ENCODE measurements at regions not wholly inside any gene's neighbourhood (a gene's known extent, or its start where the extent isn't known, plus 50 kb on each side); places are given as distances from the start of the nearest gene placed in this dataset.

DNA sequence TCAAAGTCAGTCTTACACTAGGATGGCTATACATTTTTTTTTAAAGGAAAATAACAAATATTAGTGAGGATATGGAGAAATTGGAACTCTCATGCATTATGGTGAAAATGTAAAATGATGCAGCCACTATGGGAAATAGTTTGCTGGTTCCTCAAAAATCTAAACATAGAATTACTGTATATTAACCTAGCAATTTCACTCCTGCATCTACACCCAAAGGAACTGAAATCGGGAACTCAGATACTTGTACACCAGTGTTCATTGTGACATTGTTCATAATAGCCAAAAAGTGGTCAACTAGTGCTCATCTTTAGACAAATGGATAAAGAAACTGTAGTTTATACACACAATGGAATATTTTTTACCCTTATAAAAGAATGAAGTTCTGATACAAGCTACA is 110.7 kb downstream of the UTRN start:
- Histone ChIP-seq H3K9me3 (no peaks in the 10 kb centered on the region), H3K4me3 (no peak overlapping the region), H3K36me3 (no peaks in the 10 kb centered on the region), H3K27ac (no peak overlapping the region), H3K27me3 (no peaks in the 10 kb centered on the region), H3K4me1 (peaks cover 4% of the 10 kb centered on the region)
- TF ChIP-seq POLR2A (IDR thresholded peaks at IDR 0.05) (no peak), POLR2AphosphoS5 (IDR thresholded peaks at IDR 0.05) (no peak), CTCF (IDR thresholded peaks at IDR 0.05) (no peak), EP300 (IDR thresholded peaks at IDR 0.05) (no peak)
- no peak for DNase-seq (ENCODE audit: low spot score in 2 of 2)
- 86% methylated on average over 1 of the region's 1 CpG for WGBS

DNA sequence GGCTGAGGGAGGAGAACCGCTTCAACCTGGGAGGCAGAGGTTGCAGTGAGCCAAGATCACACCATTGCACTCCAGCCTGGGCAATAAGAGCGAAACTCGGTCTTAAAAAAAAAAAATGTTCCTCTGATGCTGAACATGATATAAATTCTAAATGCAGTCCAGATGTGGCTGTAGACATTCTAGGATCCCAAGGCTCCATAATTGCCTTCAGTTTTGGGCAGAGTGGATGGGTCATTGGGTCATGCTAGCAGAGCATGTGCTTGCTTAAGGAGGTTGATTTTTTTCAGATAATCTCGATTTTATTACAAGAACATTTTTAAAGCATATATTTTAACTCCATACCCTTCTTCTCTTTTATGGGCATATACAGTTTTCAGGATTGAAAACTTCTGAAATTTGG is 112.0 kb downstream of the UTRN start:
- no peaks in the 10 kb centered on the region for H3K36me3 ChIP-seq

DNA sequence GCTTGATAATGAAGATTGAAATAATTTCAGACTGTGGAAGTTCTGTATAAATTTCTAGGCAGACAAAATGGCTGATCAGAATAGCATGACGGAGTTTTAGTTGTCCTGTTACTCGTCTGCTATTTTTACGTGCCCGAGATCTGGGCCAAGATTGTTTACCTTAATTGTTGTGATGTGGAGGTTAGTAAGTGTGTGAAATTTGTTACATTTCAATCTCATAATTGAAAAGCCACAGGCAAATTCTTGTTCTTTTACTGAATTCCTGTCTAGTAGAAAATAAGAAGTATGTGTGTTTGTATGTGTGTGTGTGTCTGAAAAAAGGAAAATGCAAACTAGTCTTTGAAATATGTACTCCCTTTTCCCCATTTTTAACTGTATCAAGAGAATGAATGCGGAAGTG is 115.2 kb downstream of the UTRN start:
- Histone ChIP-seq H3K36me3 (no peaks in the 10 kb centered on the region), H3K27ac (no peak overlapping the region), H3K9me3 (no peaks in the 10 kb centered on the region), H3K4me1 (peaks cover 7% of the 10 kb centered on the region), H3K27me3 (no peaks in the 10 kb centered on the region), H3K4me3 (no peak overlapping the region)
- 87% methylated on average over 5 of the region's 5 CpGs for WGBS
- TF ChIP-seq POLR2A (IDR thresholded peaks at IDR 0.05) (no peak), POLR2AphosphoS5 (IDR thresholded peaks at IDR 0.05) (no peak), EP300 (IDR thresholded peaks at IDR 0.05) (no peak), CTCF (IDR thresholded peaks at IDR 0.05) (no peak)
- DNase-seq (ENCODE audit: low spot score in 2 of 2), result no peak

More for the DNA sequence above, 112.0 kb downstream of the UTRN start:
- Histone ChIP-seq H3K27ac (no peak overlapping the region), H3K4me3 (no peak overlapping the region), H3K9me3 (no peaks in the 10 kb centered on the region), H3K27me3 (no peaks in the 10 kb centered on the region), H3K4me1 (peaks cover 4% of the 10 kb centered on the region)
- 89% methylated on average over 4 of the region's 4 CpGs for WGBS
- DNase-seq (ENCODE audit: low spot score in 2 of 2), result no peak
- TF ChIP-seq EP300 (IDR thresholded peaks at IDR 0.05) (no peak), POLR2AphosphoS5 (IDR thresholded peaks at IDR 0.05) (no peak), CTCF (IDR thresholded peaks at IDR 0.05) (no peak), POLR2A (IDR thresholded peaks at IDR 0.05) (no peak)

DNA sequence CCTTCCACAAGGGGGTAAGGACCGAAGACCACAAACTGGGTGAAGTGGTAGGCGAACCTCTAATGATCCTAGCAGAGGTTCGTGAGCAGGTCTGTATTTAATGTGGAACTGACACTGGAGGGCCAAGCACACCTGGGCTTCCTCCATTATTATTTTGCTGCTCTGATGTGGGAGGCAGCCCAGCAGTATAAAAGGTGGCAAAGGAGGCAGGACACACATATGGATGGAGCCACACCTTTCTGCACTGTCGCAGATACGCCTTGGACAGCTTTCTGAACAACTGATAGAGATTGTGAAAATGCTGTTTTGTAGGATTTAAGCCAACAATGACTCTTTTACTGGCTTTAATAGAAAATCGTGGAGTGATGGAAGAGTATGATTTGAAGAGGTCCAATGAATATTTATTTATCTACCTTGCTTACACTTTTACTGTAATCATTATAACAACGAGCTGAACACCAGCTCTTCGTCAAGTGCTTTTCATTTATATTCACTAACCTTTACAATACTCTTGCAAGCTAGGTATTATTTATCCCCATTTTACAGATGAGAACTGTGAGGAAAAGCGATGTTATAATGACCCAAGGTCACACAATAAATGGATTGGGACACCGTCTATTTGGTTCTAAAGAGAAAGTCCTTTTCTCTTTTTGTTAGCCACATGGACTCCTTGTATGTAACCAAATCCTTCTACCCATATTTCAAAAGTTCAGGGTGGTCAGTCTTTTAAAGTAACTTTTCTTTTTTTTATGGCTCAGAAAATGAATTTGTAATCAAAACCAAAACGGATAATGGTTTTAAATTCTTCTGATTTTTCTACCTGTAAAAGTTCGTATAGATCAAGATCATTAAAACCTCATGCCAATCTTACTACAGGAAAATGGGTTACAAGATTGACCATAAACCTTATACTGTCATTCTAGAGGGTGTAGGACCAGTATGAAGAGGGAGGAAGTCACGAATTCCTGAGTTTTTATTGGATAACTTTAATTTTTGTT is 116.9 kb downstream of the UTRN start:
- no peak for DNase-seq (ENCODE audit: low spot score in 2 of 2)
- no peak for TF ChIP-seq POLR2AphosphoS5 (IDR thresholded peaks at IDR 0.05)
- no peak for TF ChIP-seq CTCF (IDR thresholded peaks at IDR 0.05)
- no peak for TF ChIP-seq POLR2A (IDR thresholded peaks at IDR 0.05)
- no peak for TF ChIP-seq EP300 (IDR thresholded peaks at IDR 0.05)
- Histone ChIP-seq H3K27me3 (no peaks in the 10 kb centered on the region), H3K4me3 (no peak overlapping the region), H3K27ac (no peak overlapping the region), H3K9me3 (no peaks in the 10 kb centered on the region), H3K36me3 (no peaks in the 10 kb centered on the region), H3K4me1 (peaks cover 3% of the 10 kb centered on the region)
- 97% methylated on average over 13 of the region's 13 CpGs for WGBS

GRCh38 chr6:144402750-144403149 is 117.6 kb downstream of the UTRN start:
- no peak for TF ChIP-seq POLR2A (IDR thresholded peaks at IDR 0.05)
- no peak for TF ChIP-seq POLR2AphosphoS5 (IDR thresholded peaks at IDR 0.05)
- no peak for TF ChIP-seq EP300 (IDR thresholded peaks at IDR 0.05)
- TF ChIP-seq CTCF (IDR thresholded peaks at IDR 0.05), result no peak
- Histone ChIP-seq H3K27me3 (no peaks in the 10 kb centered on the region), H3K4me3 (no peak overlapping the region), H3K36me3 (no peaks in the 10 kb centered on the region), H3K27ac (no peak overlapping the region), H3K9me3 (no peaks in the 10 kb centered on the region), H3K4me1 (peaks cover 3% of the 10 kb centered on the region)
- WGBS, result 92% methylated on average over 8 of the region's 8 CpGs
- no peak for DNase-seq (ENCODE audit: low spot score in 2 of 2)

Measured in suprapubic skin (tissue), 4 donors.